ENCODE measurements at regions not wholly inside any gene's neighbourhood (a gene's known extent, or its start where the extent isn't known, plus 50 kb on each side); places are given as distances from the start of the nearest gene placed in this dataset.

DNA sequence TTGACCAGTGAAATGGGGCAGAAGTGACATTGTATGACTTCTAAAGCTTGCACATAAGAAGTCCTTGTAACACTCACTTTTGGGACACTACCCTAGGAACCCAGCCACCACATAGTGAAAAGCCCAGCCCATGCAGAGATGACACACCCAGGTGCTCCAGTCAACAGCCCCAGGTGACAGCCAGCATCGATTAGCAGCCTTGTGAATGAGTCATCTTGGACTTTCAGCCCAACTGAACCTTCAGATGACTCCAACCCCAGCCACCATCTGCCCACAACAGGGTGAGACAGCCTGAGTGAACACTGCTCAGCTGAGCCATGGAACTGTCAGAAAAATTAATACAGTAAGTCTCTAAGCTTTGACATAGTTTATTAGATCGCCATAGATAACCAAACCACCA lies 458.6 kb downstream of the ZSWIM6 start:
- no peak for DNase-seq
- peaks cover 0 to 8% (median 0%) of the 10 kb centered on the region in 6 donors for H3K9me3 Mint-ChIP-seq
- H3K4me3 Mint-ChIP-seq: no peak overlapping the region
- H3K4me1 Mint-ChIP-seq: no peaks in the 10 kb centered on the region
- H3K27ac Mint-ChIP-seq: no peak overlapping the region
- no peaks in the 10 kb centered on the region for H3K36me3 Mint-ChIP-seq
- peaks cover 3 to 5% (median 3%) of the 10 kb centered on the region in 3 donors for H3K27me3 Mint-ChIP-seq (ENCODE audit: low read depth in 3 of 3)

GRCh38 chr5:61796773-61797172 lies 464.7 kb downstream of the ZSWIM6 start:
- H3K27me3 Mint-ChIP-seq (ENCODE audit: low read depth in 3 of 3): peaks cover 2 to 3% (median 3%) of the 10 kb centered on the region in 3 donors
- no peaks in the 10 kb centered on the region for H3K36me3 Mint-ChIP-seq
- H3K4me1 Mint-ChIP-seq: no peaks in the 10 kb centered on the region
- H3K9me3 Mint-ChIP-seq: peaks cover 0 to 9% (median 0%) of the 10 kb centered on the region in 6 donors
- no peak overlapping the region for H3K4me3 Mint-ChIP-seq
- H3K27ac Mint-ChIP-seq: no peak overlapping the region
- DNase-seq: no peak

GRCh38 chr5:61800450-61800849 lies 468.4 kb downstream of the ZSWIM6 start:
- Mint-ChIP-seq H3K9me3 (peaks cover 0 to 4% (median 0%) of the 10 kb centered on the region in 6 donors), H3K36me3 (no peaks in the 10 kb centered on the region), H3K4me1 (no peaks in the 10 kb centered on the region), H3K4me3 (no peak overlapping the region), H3K27me3 (ENCODE audit: low read depth in 3 of 3) (peaks cover 0 to 2% (median 0%) of the 10 kb centered on the region in 3 donors), H3K27ac (no peak overlapping the region)
- DNase-seq: no peak

GRCh38 chr5:61801174-61801573 lies 469.1 kb downstream of the ZSWIM6 start:
- DNase-seq: no peak
- H3K4me3 Mint-ChIP-seq: no peak overlapping the region
- no peaks in the 10 kb centered on the region for H3K36me3 Mint-ChIP-seq
- H3K27me3 Mint-ChIP-seq (ENCODE audit: low read depth in 3 of 3): peaks cover 0 to 2% (median 0%) of the 10 kb centered on the region in 3 donors
- no peaks in the 10 kb centered on the region for H3K4me1 Mint-ChIP-seq
- H3K27ac Mint-ChIP-seq: no peak overlapping the region
- peaks cover 0 to 3% (median 0%) of the 10 kb centered on the region in 6 donors for H3K9me3 Mint-ChIP-seq

DNA sequence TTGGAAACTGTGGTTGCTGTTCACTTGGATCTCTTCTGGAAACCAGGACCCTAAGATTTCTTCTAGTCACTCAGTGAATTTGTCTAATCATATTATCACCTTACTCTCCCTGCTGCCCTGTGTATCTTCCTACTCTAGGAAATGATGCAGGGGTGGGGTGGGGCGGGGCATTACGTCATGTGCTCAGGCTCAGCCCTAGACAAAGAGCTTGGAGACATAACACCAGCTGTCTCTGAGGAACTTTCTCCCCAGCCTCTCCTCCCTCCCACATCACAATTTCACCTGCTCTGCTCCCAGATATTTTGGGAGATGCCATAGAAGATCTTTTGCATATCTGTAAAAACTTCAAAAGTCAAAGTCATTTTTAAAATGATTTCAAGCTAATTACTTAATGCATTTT lies 470.4 kb downstream of the ZSWIM6 start:
- no peaks in the 10 kb centered on the region for H3K4me1 Mint-ChIP-seq
- DNase-seq: no peak
- H3K9me3 Mint-ChIP-seq: peaks cover 0 to 5% (median 0%) of the 10 kb centered on the region in 6 donors
- no peak overlapping the region for H3K27ac Mint-ChIP-seq
- H3K36me3 Mint-ChIP-seq: no peaks in the 10 kb centered on the region
- peaks cover 0 to under 1% (median 0%) of the 10 kb centered on the region in 3 donors for H3K27me3 Mint-ChIP-seq (ENCODE audit: low read depth in 3 of 3)
- no peak overlapping the region for H3K4me3 Mint-ChIP-seq

DNA sequence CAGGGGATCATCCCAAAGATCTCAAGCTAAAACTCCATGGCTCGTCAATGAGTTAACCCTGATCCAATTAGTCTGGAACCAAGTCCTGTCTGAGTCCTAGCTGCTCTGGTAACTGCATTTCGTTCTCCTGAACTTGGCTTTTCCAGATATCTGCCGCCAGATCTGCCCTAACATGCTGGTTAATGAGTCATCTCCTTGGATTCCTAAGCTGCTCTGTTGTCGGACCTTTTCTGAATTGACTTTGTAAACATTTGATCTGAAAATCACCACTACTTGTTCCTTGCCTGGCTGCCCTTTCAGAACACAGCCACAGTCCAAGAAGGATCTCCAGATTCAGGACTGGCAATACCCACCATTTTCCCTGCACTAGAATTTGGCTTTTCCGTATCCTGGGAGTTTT lies 473.0 kb downstream of the ZSWIM6 start:
- DNase-seq: no peak
- H3K27me3 Mint-ChIP-seq (ENCODE audit: low read depth in 3 of 3): no peaks in the 10 kb centered on the region
- H3K27ac Mint-ChIP-seq: no peak overlapping the region
- no peak overlapping the region for H3K4me3 Mint-ChIP-seq
- no peaks in the 10 kb centered on the region for H3K36me3 Mint-ChIP-seq
- H3K9me3 Mint-ChIP-seq: peaks cover 0 to 5% (median 0%) of the 10 kb centered on the region in 6 donors
- H3K4me1 Mint-ChIP-seq: no peaks in the 10 kb centered on the region

DNA sequence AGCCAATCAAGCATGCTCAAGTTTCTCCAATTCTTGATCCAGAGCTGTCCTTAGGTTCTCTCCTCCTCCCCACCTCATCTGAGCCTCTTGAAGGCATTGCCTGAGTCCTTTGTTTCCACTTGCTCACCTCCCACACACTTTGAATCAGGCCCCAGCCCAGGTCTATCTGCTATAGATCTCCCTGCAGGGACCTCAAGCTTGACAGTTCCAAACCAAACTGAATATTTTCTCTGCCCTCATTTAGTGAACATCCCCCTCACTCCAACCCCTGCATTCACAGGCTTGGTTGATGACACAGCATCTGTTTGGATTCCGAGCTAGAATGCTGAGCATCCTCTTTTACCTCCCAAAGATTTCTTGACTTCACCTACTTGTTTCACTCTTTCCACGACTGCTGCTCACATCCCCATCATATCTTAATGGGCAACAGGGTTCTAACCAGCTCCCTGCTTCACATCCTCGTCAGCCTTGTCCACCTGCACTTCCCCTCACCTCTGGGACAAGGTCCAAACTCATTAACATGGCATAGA lies 474.5 kb downstream of the ZSWIM6 start:
- H3K4me3 Mint-ChIP-seq: no peak overlapping the region
- H3K9me3 Mint-ChIP-seq: peaks cover 0 to 5% (median 0%) of the 10 kb centered on the region in 6 donors
- no peak for DNase-seq
- H3K36me3 Mint-ChIP-seq: no peaks in the 10 kb centered on the region
- peaks cover 0 to 2% (median 2%) of the 10 kb centered on the region in 3 donors for H3K27me3 Mint-ChIP-seq (ENCODE audit: low read depth in 3 of 3)
- no peaks in the 10 kb centered on the region for H3K4me1 Mint-ChIP-seq
- no peak overlapping the region for H3K27ac Mint-ChIP-seq

DNA sequence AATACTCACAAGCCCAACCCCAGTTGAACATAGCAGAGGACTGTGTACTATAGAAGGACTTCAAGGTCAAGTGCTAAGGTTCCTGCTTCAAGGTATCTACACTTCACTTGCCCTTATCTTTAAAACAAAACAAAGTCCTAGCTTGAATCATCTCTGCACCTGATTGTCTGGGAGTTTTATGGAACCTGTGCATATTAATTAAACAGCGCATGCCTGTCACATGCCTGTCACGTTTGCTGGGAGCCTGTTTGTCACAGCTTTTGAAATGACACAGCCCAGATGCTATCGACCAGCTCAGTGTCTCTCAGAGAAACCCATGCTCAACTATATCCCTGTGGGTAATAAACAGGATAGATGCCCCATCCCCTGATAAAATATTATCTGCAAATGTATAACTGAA lies 476.0 kb downstream of the ZSWIM6 start:
- peaks cover 0 to 3% (median 2%) of the 10 kb centered on the region in 3 donors for H3K27me3 Mint-ChIP-seq (ENCODE audit: low read depth in 3 of 3)
- DNase-seq: no peak
- peaks cover 0 to 7% (median 0%) of the 10 kb centered on the region in 6 donors for H3K9me3 Mint-ChIP-seq
- H3K27ac Mint-ChIP-seq: no peak overlapping the region
- no peak overlapping the region for H3K4me3 Mint-ChIP-seq
- H3K36me3 Mint-ChIP-seq: no peaks in the 10 kb centered on the region
- no peaks in the 10 kb centered on the region for H3K4me1 Mint-ChIP-seq

- H3K27ac Mint-ChIP-seq: no peak overlapping the region
- peaks cover 0 to 7% (median 0%) of the 10 kb centered on the region in 6 donors for H3K9me3 Mint-ChIP-seq
- peaks cover 0 to 4% (median 2%) of the 10 kb centered on the region in 3 donors for H3K27me3 Mint-ChIP-seq (ENCODE audit: low read depth in 3 of 3)
- no peak overlapping the region for H3K4me3 Mint-ChIP-seq
- DNase-seq: no peak
- H3K36me3 Mint-ChIP-seq: no peaks in the 10 kb centered on the region
- H3K4me1 Mint-ChIP-seq: no peaks in the 10 kb centered on the region
Measured at GRCh38 chr5:61808909-61809308, 476.9 kb downstream of the ZSWIM6 start.

GRCh38 chr5:61809651-61810050 lies 477.6 kb downstream of the ZSWIM6 start:
- no peaks in the 10 kb centered on the region for H3K36me3 Mint-ChIP-seq
- H3K27me3 Mint-ChIP-seq (ENCODE audit: low read depth in 3 of 3): peaks cover 0 to 5% (median 4%) of the 10 kb centered on the region in 3 donors
- no peak overlapping the region for H3K4me3 Mint-ChIP-seq
- no peaks in the 10 kb centered on the region for H3K4me1 Mint-ChIP-seq
- no peak for DNase-seq
- H3K27ac Mint-ChIP-seq: no peak overlapping the region
- H3K9me3 Mint-ChIP-seq: peaks cover 0 to 7% (median 0%) of the 10 kb centered on the region in 6 donors

GRCh38 chr5:61811052-61811451 lies 479.0 kb downstream of the ZSWIM6 start:
- Mint-ChIP-seq H3K27me3 (ENCODE audit: low read depth in 3 of 3) (peaks cover 0 to 7% (median 5%) of the 10 kb centered on the region in 3 donors), H3K4me1 (no peaks in the 10 kb centered on the region), H3K4me3 (no peak overlapping the region), H3K9me3 (peaks cover 0 to 8% (median 0%) of the 10 kb centered on the region in 6 donors), H3K36me3 (no peaks in the 10 kb centered on the region), H3K27ac (no peak overlapping the region)
- no peak for DNase-seq

DNA sequence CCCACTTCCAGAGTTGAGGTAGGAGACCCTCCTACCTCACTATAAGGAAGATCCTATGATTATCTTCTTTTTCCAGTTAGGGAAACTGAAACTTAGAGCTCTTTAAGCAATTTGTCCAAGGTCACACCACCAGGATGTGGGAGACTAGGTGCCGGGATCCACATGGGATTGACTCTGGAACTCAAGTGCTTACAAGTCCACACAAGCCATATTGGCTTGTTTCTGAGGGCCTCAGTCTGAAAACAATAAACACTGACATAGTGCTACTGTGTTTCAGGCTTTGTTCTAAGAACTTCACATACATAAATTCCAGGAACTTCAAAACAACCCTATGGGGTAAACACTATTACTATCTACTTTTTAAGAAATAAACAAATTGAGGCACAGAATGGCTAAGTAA lies 481.3 kb downstream of the ZSWIM6 start:
- H3K4me3 Mint-ChIP-seq: no peak overlapping the region
- H3K4me1 Mint-ChIP-seq: no peaks in the 10 kb centered on the region
- DNase-seq: no peak
- no peaks in the 10 kb centered on the region for H3K36me3 Mint-ChIP-seq
- H3K27me3 Mint-ChIP-seq (ENCODE audit: low read depth in 3 of 3): peaks cover 0 to 7% (median 5%) of the 10 kb centered on the region in 3 donors
- H3K9me3 Mint-ChIP-seq: peaks cover 0 to 3% (median 0%) of the 10 kb centered on the region in 6 donors
- H3K27ac Mint-ChIP-seq: no peak overlapping the region

- no peak overlapping the region for H3K27ac Mint-ChIP-seq
- H3K9me3 Mint-ChIP-seq: peaks cover 0 to 3% (median 0%) of the 10 kb centered on the region in 6 donors
- no peak overlapping the region for H3K4me3 Mint-ChIP-seq
- no peaks in the 10 kb centered on the region for H3K36me3 Mint-ChIP-seq
- H3K4me1 Mint-ChIP-seq: no peaks in the 10 kb centered on the region
- H3K27me3 Mint-ChIP-seq (ENCODE audit: low read depth in 3 of 3): peaks cover 0 to 7% (median 5%) of the 10 kb centered on the region in 3 donors
- DNase-seq: no peak
Measured at GRCh38 chr5:61815339-61815738, 483.3 kb downstream of the ZSWIM6 start.

- Mint-ChIP-seq H3K27me3 (ENCODE audit: low read depth in 3 of 3) (peaks cover 0 to 6% (median 5%) of the 10 kb centered on the region in 3 donors), H3K36me3 (no peaks in the 10 kb centered on the region), H3K9me3 (peaks cover 0 to 3% (median 0%) of the 10 kb centered on the region in 6 donors), H3K4me1 (no peaks in the 10 kb centered on the region), H3K4me3 (no peak overlapping the region), H3K27ac (no peak overlapping the region)
- no peak for DNase-seq
Measured at GRCh38 chr5:61816146-61816545, 484.1 kb downstream of the ZSWIM6 start.

All from immature natural killer cell (primary cell).